Fibroblast of villous mesenchyme (primary cell): ENCODE measurements at regions not wholly inside any gene's neighbourhood (a gene's known extent, or its start where the extent isn't known, plus 50 kb on each side); places are given as distances from the start of the nearest gene placed in this dataset.

ENCODE experiments used
- DNase-seq: peaks from one replicate; pipeline ENCODE4 v3.0.0-alpha.2; 2010; ENCODE audit warnings: low read depth
- H3K4me3 ChIP-seq: 2 replicates; pipeline ENCODE4 v1.5.1; 2011; ENCODE audit warnings: low read depth, mild to moderate bottlenecking, low read length
- TF ChIP-seq, protein P1 (sequence below): IDR thresholded peaks from 2 replicates; pipeline ENCODE4 v1.5.1; 2012; ENCODE audit warnings: low read depth, mild to moderate bottlenecking, low read length; ENCODE audit not compliant: insufficient read depth

- H3K4me3 ChIP-seq: no peak overlapping the region
- peak; percentile 26 for DNase-seq
- TF ChIP-seq, protein P1, sequence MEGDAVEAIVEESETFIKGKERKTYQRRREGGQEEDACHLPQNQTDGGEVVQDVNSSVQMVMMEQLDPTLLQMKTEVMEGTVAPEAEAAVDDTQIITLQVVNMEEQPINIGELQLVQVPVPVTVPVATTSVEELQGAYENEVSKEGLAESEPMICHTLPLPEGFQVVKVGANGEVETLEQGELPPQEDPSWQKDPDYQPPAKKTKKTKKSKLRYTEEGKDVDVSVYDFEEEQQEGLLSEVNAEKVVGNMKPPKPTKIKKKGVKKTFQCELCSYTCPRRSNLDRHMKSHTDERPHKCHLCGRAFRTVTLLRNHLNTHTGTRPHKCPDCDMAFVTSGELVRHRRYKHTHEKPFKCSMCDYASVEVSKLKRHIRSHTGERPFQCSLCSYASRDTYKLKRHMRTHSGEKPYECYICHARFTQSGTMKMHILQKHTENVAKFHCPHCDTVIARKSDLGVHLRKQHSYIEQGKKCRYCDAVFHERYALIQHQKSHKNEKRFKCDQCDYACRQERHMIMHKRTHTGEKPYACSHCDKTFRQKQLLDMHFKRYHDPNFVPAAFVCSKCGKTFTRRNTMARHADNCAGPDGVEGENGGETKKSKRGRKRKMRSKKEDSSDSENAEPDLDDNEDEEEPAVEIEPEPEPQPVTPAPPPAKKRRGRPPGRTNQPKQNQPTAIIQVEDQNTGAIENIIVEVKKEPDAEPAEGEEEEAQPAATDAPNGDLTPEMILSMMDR: no peak
Observed at GRCh38 chr14:71203306-71203705, 296.0 kb downstream of the PCNX1 start.

- DNase-seq: no peak
- TF ChIP-seq, protein P1: no peak
- no peak overlapping the region for H3K4me3 ChIP-seq
Observed at GRCh38 chr14:71204231-71204630, 297.0 kb downstream of the PCNX1 start.

GRCh38 chr14:71204768-71205167 lies 297.5 kb downstream of the PCNX1 start:
- H3K4me3 ChIP-seq: no peak overlapping the region
- TF ChIP-seq, protein P1: no peak
- no peak for DNase-seq

- no peak for DNase-seq
- H3K4me3 ChIP-seq: no peak overlapping the region
- TF ChIP-seq, protein P1: no peak
Observed at GRCh38 chr14:71206123-71206522, 298.9 kb downstream of the PCNX1 start.

- H3K4me3 ChIP-seq: no peak overlapping the region
- DNase-seq: peak; percentile 42
- TF ChIP-seq, protein P1: no peak
Observed at GRCh38 chr14:71206766-71207371, 299.6 kb downstream of the PCNX1 start.

DNA sequence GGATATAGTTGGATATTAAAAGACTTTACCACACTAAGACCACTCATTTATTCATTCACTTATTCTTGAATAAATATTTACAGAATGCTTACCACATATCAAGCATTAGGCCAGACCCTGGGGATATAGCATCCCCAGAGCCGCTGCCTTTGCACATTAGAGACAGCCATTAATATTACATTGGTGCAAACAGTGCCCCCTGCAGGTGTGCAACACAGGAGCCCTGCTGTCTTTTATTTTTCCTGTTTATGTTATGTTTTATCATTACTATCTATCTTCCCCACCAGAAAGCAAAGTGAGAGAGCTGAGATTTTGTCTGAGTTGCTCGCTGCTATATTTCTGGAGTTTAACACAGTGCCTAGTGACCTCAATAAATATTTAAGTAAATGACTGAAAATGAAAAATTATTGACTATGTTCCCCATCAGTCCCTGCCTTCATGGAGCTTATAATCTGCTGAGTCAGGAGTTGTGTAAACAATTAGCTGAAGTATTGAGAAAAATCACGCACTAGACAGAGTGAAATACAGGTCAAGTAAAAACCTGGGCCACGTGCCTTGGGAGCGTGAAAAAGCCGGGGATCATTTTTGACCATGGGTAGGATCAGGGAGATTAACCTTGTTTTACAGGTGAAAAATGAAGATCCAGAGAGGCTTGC lies 301.6 kb downstream of the PCNX1 start:
- TF ChIP-seq, protein P1: peak; percentile 11
- no peak overlapping the region for H3K4me3 ChIP-seq
- DNase-seq: no peak

DNA sequence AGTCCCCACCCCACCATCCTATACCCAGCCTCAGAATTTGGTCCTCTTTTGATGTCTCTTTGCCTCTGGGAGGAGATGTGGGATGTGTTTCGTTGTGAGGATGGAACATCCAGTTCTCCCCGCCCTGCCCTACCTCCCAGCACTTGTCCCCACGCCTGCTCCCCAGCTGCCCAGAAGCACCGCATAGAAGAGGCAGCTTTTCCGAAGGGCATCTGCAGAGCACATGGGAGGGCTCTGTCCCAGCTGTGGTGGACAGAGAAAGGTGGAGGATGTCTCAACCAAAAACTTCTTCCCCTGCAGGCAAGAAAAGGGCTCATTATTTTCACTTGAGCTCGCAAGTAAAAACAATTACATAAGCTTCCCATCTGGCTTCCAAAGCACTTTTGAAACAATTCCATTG lies 302.6 kb downstream of the PCNX1 start:
- peak; percentile 49 for DNase-seq
- TF ChIP-seq, protein P1: no peak

More for the DNA sequence above, 302.6 kb downstream of the PCNX1 start:
- H3K4me3 ChIP-seq: no peak overlapping the region
